ENCODE measurements at regions not wholly inside any gene's neighbourhood (a gene's known extent, or its start where the extent isn't known, plus 50 kb on each side); places are given as distances from the start of the nearest gene placed in this dataset.

- TF ChIP-seq ZBTB4 (CRISPR knock-in tag; IDR thresholded peaks at IDR 0.05) (no peak), BACH1 (IDR thresholded peaks at IDR 0.05; ENCODE audit: borderline replicate concordance) (no peak), CBFB (IDR thresholded peaks at IDR 0.05; ENCODE audit: low read depth) (no peak), NBN (IDR thresholded peaks at IDR 0.05) (no peak)
Observed at GRCh38 chr10:121263431-121263783, 334.8 kb downstream of the FGFR2 start (continued).

- no TSS peak for BruUV-seq (replicated peaks)
- WGBS (ENCODE audit: insufficient coverage, insufficient replicate concordance, low lambda C conversion rate, missing lambda C conversion rate): 18% methylated on average over 6 of the region's 6 CpGs
- TF ChIP-seq EZH2 (IDR thresholded peaks at IDR 0.05; ENCODE audit: borderline replicate concordance, control insufficient read depth, low read depth, low read length): no peak
- TF ChIP-seq PKNOX1 (IDR thresholded peaks at IDR 0.05): no peak
- no peak for TF ChIP-seq USF2 (IDR thresholded peaks at IDR 0.05; ENCODE audit: borderline replicate concordance, low read depth, low read length)
- TF ChIP-seq NBN (IDR thresholded peaks at IDR 0.05): no peak
- no peak for TF ChIP-seq ZZZ3 (IDR thresholded peaks at IDR 0.05; ENCODE audit: control insufficient read depth, insufficient read length, low read depth)
- TF ChIP-seq GATAD2B (conservative IDR thresholded peaks at IDR 0.05; ENCODE audit: low read depth): no peak
- TF ChIP-seq ZNF687 (IDR thresholded peaks at IDR 0.05): no peak
- no peak for TF ChIP-seq RUNX3 (IDR thresholded peaks at IDR 0.05; ENCODE audit: low read length)
Observed at GRCh38 chr10:121265360-121266123, 332.7 kb downstream of the FGFR2 start.

More at GRCh38 chr10:121265360-121266123, 332.7 kb downstream of the FGFR2 start:
- ChIA-PET POLR2A (no interaction called here), RAD21 (ENCODE audit: unreplicated experiment) (no interaction called here), SMC1A (ENCODE audit: uncharacterized antibody, unreplicated experiment) (no interaction called here), CTCF (no interaction called here)
- Histone ChIP-seq H3K4me3 (no peak overlapping the region), H2AFZ (ENCODE audit: control insufficient read depth, low read depth, low read length) (no peak overlapping the region), H3K79me2 (ENCODE audit: control insufficient read depth, insufficient read depth, low read length) (no peaks in the 10 kb centered on the region), H3K4me1 (ENCODE audit: control insufficient read depth, insufficient read depth, low read length) (no peaks in the 10 kb centered on the region), H3K9ac (ENCODE audit: control insufficient read depth, insufficient read depth, low read length) (no peak overlapping the region), H4K20me1 (ENCODE audit: control insufficient read depth, insufficient read depth) (no peaks in the 10 kb centered on the region), H3K4me2 (ENCODE audit: control insufficient read depth, insufficient read depth) (no peak overlapping the region), H3K27ac (ENCODE audit: control insufficient read depth, insufficient read depth) (no peak overlapping the region), H3K36me3 (ENCODE audit: control insufficient read depth in 2 of 2, insufficient read depth in 2 of 2, low read length in 1 of 2) (no peaks in the 10 kb centered on the region), H3K27me3 (replicated peaks in 1 of 2; ENCODE audit: control insufficient read depth in 2 of 2, insufficient read depth in 2 of 2, low read length in 1 of 2) (no peaks in the 10 kb centered on the region), H3K9me3 (replicated peaks; ENCODE audit: control insufficient read depth, insufficient read depth, low read length) (no peaks in the 10 kb centered on the region)
- no peak for DNase-seq (ENCODE audit: low read depth, low spot score)
- ATAC-seq: no peak
- FAIRE-seq: no peak
- intact Hi-C loops (cut with micrococcal nuclease; ENCODE audit: unreplicated experiment): no loop called here
- in situ Hi-C loops (cut with MboI): no loop called here

Measured in GM12878 (cell line).